ENCODE measurements at regions not wholly inside any gene's neighbourhood (a gene's known extent, or its start where the extent isn't known, plus 50 kb on each side); places are given as distances from the start of the nearest gene placed in this dataset.
A peak's percentile ranks its signal among the peaks of the same experiment; 100 is the strongest.

GRCh38 chr19:34120141-34120540 is 52.2 kb upstream of the LSM14A start:
- CTCF ChIA-PET: interaction anchor here (1.0 to 4.7 kb wide), 9 partner anchors 16 to 342 kb away, joined by 3 to 29 read pairs (median 5); no protein-coding TSS in a partner anchor
- Histone ChIP-seq H2AFZ (ENCODE audit: low read depth) (no peak overlapping the region), H4K20me1 (ENCODE audit: insufficient read depth) (no peaks in the 10 kb centered on the region), H3K27ac (ENCODE audit: low read depth in 2 of 2, low read length in 1 of 2) (no peak overlapping the region), H3K9me3 (no peaks in the 10 kb centered on the region), H3K9me2 (no peaks in the 10 kb centered on the region), H3F3A (replicated peaks; ENCODE audit: insufficient read depth) (no peaks in the 10 kb centered on the region), H3K4me2 (no peak overlapping the region), H3K79me2 (ENCODE audit: insufficient read depth) (no peaks in the 10 kb centered on the region), H3K4me3 (ENCODE audit: low read depth in 2 of 2, low read length in 1 of 2) (no peak overlapping the region), H3K9ac (no peak overlapping the region), H3K36me3 (replicated peaks in 1 of 2; ENCODE audit: control insufficient read depth in 1 of 2, insufficient read depth in 2 of 2, low read length in 1 of 2) (no peaks in the 10 kb centered on the region), H3K27me3 (ENCODE audit: insufficient read depth) (no peaks in the 10 kb centered on the region; the same call in 1 of the 2 replicates), H3K4me1 (ENCODE audit: control insufficient read depth in 1 of 2, insufficient read depth in 2 of 2, low read depth in 1 of 2, low read length in 1 of 2) (no peaks in the 10 kb centered on the region)
- no peak for TF ChIP-seq EZH2phosphoT487 (IDR thresholded peaks at IDR 0.05; ENCODE audit: borderline replicate concordance, low read depth)
- TF ChIP-seq JUND (IDR thresholded peaks at IDR 0.05): no peak
- TF ChIP-seq CHD2 (IDR thresholded peaks at IDR 0.05; ENCODE audit: low read length, partially characterized antibody): no peak
- TF ChIP-seq USF1 (IDR thresholded peaks at IDR 0.05; ENCODE audit: borderline replicate concordance, low read depth): no peak
- TF ChIP-seq GABPA (IDR thresholded peaks at IDR 0.05; ENCODE audit: low read depth): no peak
- no peak for TF ChIP-seq RCOR1 (IDR thresholded peaks at IDR 0.05; ENCODE audit: low read length)
- TF ChIP-seq USF2 (IDR thresholded peaks at IDR 0.05; ENCODE audit: borderline replicate concordance, low read depth, low read length): no peak
- no peak for TF ChIP-seq TEAD4 (IDR thresholded peaks at IDR 0.05; ENCODE audit: borderline replicate concordance, insufficient read depth)
- no peak for TF ChIP-seq CTCF (IDR thresholded peaks at IDR 0.05)
- no peak for TF ChIP-seq ELF1 (IDR thresholded peaks at IDR 0.05)
- POLR2A ChIA-PET: no interaction called here
- no peak for DNase-seq
- WGBS (ENCODE audit: low lambda C conversion rate): 64% methylated on average over 11 of the region's 11 CpGs

- CTCF ChIA-PET: interaction anchor here (0.6 to 4.7 kb wide), 10 partner anchors 13 to 342 kb away, joined by 3 to 29 read pairs (median 4); no protein-coding TSS in a partner anchor
- POLR2A ChIA-PET: no interaction called here
- WGBS (ENCODE audit: low lambda C conversion rate): 52% methylated on average over 8 of the region's 8 CpGs
Observed at GRCh38 chr19:34120846-34121639, 51.3 kb upstream of the LSM14A start.

More at GRCh38 chr19:34120846-34121639, 51.3 kb upstream of the LSM14A start:
- Histone ChIP-seq H2AFZ (ENCODE audit: low read depth) (no peak overlapping the region), H3K27me3 (ENCODE audit: insufficient read depth) (no peaks in the 10 kb centered on the region; the same call in 1 of the 2 replicates), H3K9me2 (no peaks in the 10 kb centered on the region), H3K9ac (no peak overlapping the region), H3K79me2 (ENCODE audit: insufficient read depth) (no peaks in the 10 kb centered on the region), H3K27ac (ENCODE audit: low read depth in 2 of 2, low read length in 1 of 2) (no peak overlapping the region), H3K4me1 (ENCODE audit: control insufficient read depth in 1 of 2, insufficient read depth in 2 of 2, low read depth in 1 of 2, low read length in 1 of 2) (no peaks in the 10 kb centered on the region), H3K9me3 (no peaks in the 10 kb centered on the region), H3K4me3 (ENCODE audit: low read depth in 2 of 2, low read length in 1 of 2) (no peak overlapping the region; a peak in 1 of 4 replicates), H4K20me1 (ENCODE audit: insufficient read depth) (no peaks in the 10 kb centered on the region), H3K36me3 (replicated peaks in 1 of 2; ENCODE audit: control insufficient read depth in 1 of 2, insufficient read depth in 2 of 2, low read length in 1 of 2) (no peaks in the 10 kb centered on the region), H3K4me2 (no peak overlapping the region), H3F3A (replicated peaks; ENCODE audit: insufficient read depth) (no peaks in the 10 kb centered on the region)
- peak; percentile 65 for DNase-seq
- peak; percentile 64 for TF ChIP-seq RAD21 (IDR thresholded peaks at IDR 0.05; ENCODE audit: low read length)
- no peak for TF ChIP-seq NRF1 (IDR thresholded peaks at IDR 0.05; ENCODE audit: low read depth, low read length)
- no peak for TF ChIP-seq TAF1 (IDR thresholded peaks at IDR 0.05; ENCODE audit: borderline replicate concordance, low read depth, low read length)
- no peak for TF ChIP-seq POLR2AphosphoS5 (IDR thresholded peaks at IDR 0.05; ENCODE audit: low read depth, low read length)
- peak; percentile 71 for TF ChIP-seq SMC3 (IDR thresholded peaks at IDR 0.05; ENCODE audit: low read depth, low read length)
- no peak for TF ChIP-seq RCOR1 (IDR thresholded peaks at IDR 0.05; ENCODE audit: low read length)
- TF ChIP-seq RFX5 (IDR thresholded peaks at IDR 0.05; ENCODE audit: low read length): no peak
- no peak for TF ChIP-seq USF1 (IDR thresholded peaks at IDR 0.05; ENCODE audit: borderline replicate concordance, low read depth)
- TF ChIP-seq PBX3 (IDR thresholded peaks at IDR 0.05): no peak
- TF ChIP-seq TCF12 (IDR thresholded peaks at IDR 0.05): no peak
- TF ChIP-seq CTCF (IDR thresholded peaks at IDR 0.05): peak; percentile 70
- TF ChIP-seq SIN3A (IDR thresholded peaks at IDR 0.05; ENCODE audit: borderline replicate concordance, low read depth, low read length): no peak

Measured in SK-N-SH (cell line).